HCT116 (cell line): ENCODE measurements at regions not wholly inside any gene's neighbourhood (a gene's known extent, or its start where the extent isn't known, plus 50 kb on each side); places are given as distances from the start of the nearest gene placed in this dataset.

Experiments used
- ATAC-seq: fragments of 200-7000 bp; cut with Tn5 transposase; 2 replicates; pipeline ENCODE4 v1.9.1; 2020; ENCODE audit warnings: mild to moderate bottlenecking, moderate library complexity
- BruUV-seq: library from RNA; stranded (reverse); fragments of 400-500 nt; replicated peaks from 2 replicates; lab custom pipeline; 2021; lab: Mats Ljungman, UMichigan
- CTCF ChIA-PET: fragments of 300-600 bp; sonication (Branson Sonifier 250); formaldehyde crosslinking; loops from one replicate; lab custom pipeline; 2021; ENCODE audit warnings: antibody characterized with exemption; lab: Charles Lee
- POLR2A ChIA-PET: fragments of 300-600, 350-600 bp; sonication (Branson Sonifier 250); formaldehyde crosslinking; loops from one replicate; lab custom pipeline; 2021; ENCODE audit warnings: antibody characterized with exemption; lab: Charles Lee
- RAD21 ChIA-PET, 2 experiments: fragments of 300-600 bp; sonication (Branson Sonifier 250); formaldehyde crosslinking; loops; one replicate each; lab custom pipeline; 2023; ENCODE audit warnings: low total read pairs in 2 of 2; ENCODE audit not compliant: uncharacterized antibody in 2 of 2, unreplicated experiment in 2 of 2, low non-redundant PET in 1 of 2; lab: Charles Lee
- DNase-seq: peaks from one replicate; pipeline ENCODE4 v3.0.0-alpha.2; 2010; ENCODE audit warnings: low read depth, low spot score
- H2AFZ ChIP-seq: fragments of 200-600 bp; shearing (Covaris generic), sonication (generic); 2 replicates; pipeline ENCODE4 v1.6.1; 2017; ENCODE audit warnings: low read depth, mixed run types, mixed read lengths, antibody characterized with exemption, low read length; ENCODE audit not compliant: poor library complexity, severe bottlenecking
- H3K27ac ChIP-seq: 2 replicates; pipeline ENCODE4 v1.5.1; 2012; ENCODE audit warnings: low read depth, low read length
- H3K27me3 ChIP-seq: fragments of 200-600 bp; sonication (generic); 2 replicates; pipeline ENCODE4 v1.6.1; 2016; ENCODE audit warnings: mixed run types, low read length, mixed read lengths; ENCODE audit not compliant: insufficient read depth
- H3K36me3 ChIP-seq, 2 experiments: fragments of 200-500 bp in 1 of 2; fragments of 200-600 bp in 1 of 2; sonication (Bioruptor generic) in 1 of 2; sonication (generic) in 1 of 2; 2 replicates each; pipeline versions ENCODE4 v1.5.1 to v1.6.1; 2014 to 2016; ENCODE audit warnings: low read length in 2 of 2, inconsistent platforms in 1 of 2, mixed read lengths in 1 of 2, mixed run types in 1 of 2; ENCODE audit not compliant: insufficient read depth in 2 of 2, control insufficient read depth in 1 of 2
- H3K4me1 ChIP-seq, 2 experiments: fragments of 200-600 bp in 1 of 2; sonication (generic) in 1 of 2; 2 replicates each; pipeline versions ENCODE4 v1.5.1 to v1.6.1; 2012 to 2017; ENCODE audit warnings: low read length in 2 of 2, inconsistent platforms in 1 of 2, mild to moderate bottlenecking in 1 of 2, mixed read lengths in 1 of 2, mixed run types in 1 of 2, moderate library complexity in 1 of 2; ENCODE audit not compliant: insufficient read depth in 2 of 2, control insufficient read depth in 1 of 2
- H3K4me2 ChIP-seq: fragments of 200-600 bp; sonication (generic); 2 replicates; pipeline ENCODE4 v1.6.1; 2017; ENCODE audit warnings: mixed run types, low read length, mixed read lengths
- H3K4me3 ChIP-seq, 2 experiments: fragments of 200-600 bp in 1 of 2; sonication (generic) in 1 of 2; replicated peaks in 1 of 2; 2 replicates each; pipeline ENCODE4 v1.5.1; 2011 to 2016; ENCODE audit warnings: low read length in 2 of 2, control low read depth in 1 of 2, low read depth in 1 of 2, mild to moderate bottlenecking in 1 of 2, mixed read lengths in 1 of 2, mixed run types in 1 of 2
- H3K79me2 ChIP-seq: fragments of 200-600 bp; sonication (generic); 2 replicates; pipeline ENCODE4 v1.6.1; 2017; ENCODE audit warnings: mild to moderate bottlenecking, mixed run types, low read length, moderate library complexity, mixed read lengths; ENCODE audit not compliant: insufficient read depth
- H3K9ac ChIP-seq: fragments of 200-600 bp; sonication (generic); 2 replicates; pipeline ENCODE4 v1.6.1; 2016; ENCODE audit warnings: low read length, mixed read lengths
- H3K9me2 ChIP-seq: fragments of 200-600 bp; sonication (generic), shearing (Covaris generic); 2 replicates; pipeline ENCODE4 v1.6.1; 2017; ENCODE audit warnings: mixed run types, mild to moderate bottlenecking, moderate library complexity; ENCODE audit not compliant: insufficient read depth
- H3K9me3 ChIP-seq, 2 experiments: fragments of 200-500 bp in 1 of 2; fragments of 200-600 bp in 1 of 2; sonication (Bioruptor generic) in 1 of 2; sonication (generic) in 1 of 2; 2 replicates each; pipeline ENCODE4 v1.6.1; 2014 to 2017; ENCODE audit warnings: low read length in 2 of 2, mixed read lengths in 2 of 2, inconsistent platforms in 1 of 2, low read depth in 1 of 2, mild to moderate bottlenecking in 1 of 2, mixed run types in 1 of 2, moderate library complexity in 1 of 2; ENCODE audit not compliant: control insufficient read depth in 1 of 2, insufficient read depth in 1 of 2
- H4K20me1 ChIP-seq: fragments of 200-600 bp; sonication (generic), shearing (Covaris generic); 2 replicates; pipeline ENCODE4 v1.6.1; 2017; ENCODE audit warnings: mixed run types, mild to moderate bottlenecking, moderate library complexity; ENCODE audit not compliant: insufficient read depth
- EGR1 ChIP-seq: IDR thresholded peaks from 2 replicates; pipeline ENCODE4 v1.6.1; 2012; ENCODE audit warnings: low read depth
- ELF1 ChIP-seq: IDR thresholded peaks from 2 replicates; pipeline ENCODE4 v1.6.1; 2012; ENCODE audit warnings: low read depth, borderline replicate concordance
- EZH2phosphoT487 ChIP-seq: fragments of 200-600 bp; IDR thresholded peaks from 2 replicates; pipeline ENCODE4 v1.6.1; 2018; ENCODE audit warnings: antibody characterized with exemption, borderline replicate concordance
- FOSL1 ChIP-seq: IDR thresholded peaks from 2 replicates; pipeline ENCODE4 v1.6.1; 2012; ENCODE audit warnings: low read depth
- POLR2A ChIP-seq: IDR thresholded peaks from 2 replicates; pipeline ENCODE4 v1.7.0; 2011; ENCODE audit warnings: borderline replicate concordance; ENCODE audit not compliant: insufficient read depth, insufficient read length; ENCODE audit errors: extremely low read depth
- POLR2AphosphoS5 ChIP-seq: IDR thresholded peaks from 2 replicates; pipeline ENCODE4 v1.6.1; 2011; ENCODE audit warnings: mild to moderate bottlenecking, low read depth, low read length, moderate library complexity
- RAD21 ChIP-seq: IDR thresholded peaks from 2 replicates; pipeline ENCODE4 v1.6.1; 2012; ENCODE audit warnings: low read depth, mild to moderate bottlenecking
- SIN3A ChIP-seq: IDR thresholded peaks from 2 replicates; pipeline ENCODE4 v1.6.1; 2012; ENCODE audit warnings: low read depth
- SP1 ChIP-seq: IDR thresholded peaks from 2 replicates; pipeline ENCODE4 v1.6.1; 2012; ENCODE audit warnings: low read depth
- SRF ChIP-seq: IDR thresholded peaks from 2 replicates; pipeline ENCODE4 v1.6.1; 2012; ENCODE audit warnings: low read depth
- YY1 ChIP-seq: IDR thresholded peaks from 2 replicates; pipeline ENCODE4 v1.6.1; 2011; ENCODE audit warnings: low read length, low read depth, moderate library complexity, mild to moderate bottlenecking; ENCODE audit not compliant: insufficient replicate concordance; ENCODE audit errors: extremely low read depth
- ZNF274 ChIP-seq: fragments of 200-500 bp; sonication (Bioruptor generic); IDR thresholded peaks from 2 replicates; pipeline ENCODE4 v1.6.1; 2014; ENCODE audit warnings: mild to moderate bottlenecking, low read depth, low read length, inconsistent platforms
- intact Hi-C: fragments of 100-400 bp; cut with micrococcal nuclease; formaldehyde crosslinking; loops from 2 replicates; pipeline ENCODE4 v1.10.0; 2022
- TF ChIP-seq, protein P1 (sequence below): IDR thresholded peaks from 2 replicates; pipeline ENCODE4 v1.6.1; 2012

DNA sequence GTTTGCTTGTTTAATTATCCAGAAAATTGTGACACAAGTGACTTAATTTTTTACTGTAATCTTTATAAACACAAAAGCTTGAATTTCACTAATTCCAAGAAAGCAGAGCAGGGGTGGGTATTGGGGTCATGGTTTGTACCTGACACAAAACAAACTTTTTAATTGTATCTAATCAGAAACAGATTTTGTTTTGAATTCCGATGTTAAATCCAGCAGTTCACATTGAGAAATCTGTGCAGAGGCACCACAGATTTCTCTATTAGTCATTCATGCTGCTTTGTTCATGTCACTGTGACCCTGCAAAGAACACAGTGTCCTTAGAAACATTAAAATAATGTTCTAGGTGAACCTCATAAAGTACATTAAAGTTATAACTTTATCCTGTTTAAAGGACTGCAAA lies 443.4 kb downstream of the NYAP2 start:
- intact Hi-C loops = no loop called here
- no peak overlapping the region for H3K9ac ChIP-seq
- H2AFZ ChIP-seq = no peak overlapping the region
- no peaks in the 10 kb centered on the region for H3K9me2 ChIP-seq
- no peaks in the 10 kb centered on the region for H3K27me3 ChIP-seq
- H4K20me1 ChIP-seq = no peaks in the 10 kb centered on the region
- H3K4me3 ChIP-seq = no peak overlapping the region
- no peak for ATAC-seq
- H3K4me1 ChIP-seq = no peaks in the 10 kb centered on the region
- POLR2A ChIA-PET = no interaction called here
- no peak for TF ChIP-seq ELF1
- no peak for TF ChIP-seq SP1
- no peaks in the 10 kb centered on the region for H3K36me3 ChIP-seq
- no peak overlapping the region for H3K27ac ChIP-seq
- H3K9me3 ChIP-seq = no peaks in the 10 kb centered on the region
- CTCF ChIA-PET = no interaction called here
- DNase-seq = no peak
- H3K4me2 ChIP-seq = no peak overlapping the region
- BruUV-seq = no TSS peak
- H3K79me2 ChIP-seq = no peaks in the 10 kb centered on the region
- RAD21 ChIA-PET = no interaction called here

DNA sequence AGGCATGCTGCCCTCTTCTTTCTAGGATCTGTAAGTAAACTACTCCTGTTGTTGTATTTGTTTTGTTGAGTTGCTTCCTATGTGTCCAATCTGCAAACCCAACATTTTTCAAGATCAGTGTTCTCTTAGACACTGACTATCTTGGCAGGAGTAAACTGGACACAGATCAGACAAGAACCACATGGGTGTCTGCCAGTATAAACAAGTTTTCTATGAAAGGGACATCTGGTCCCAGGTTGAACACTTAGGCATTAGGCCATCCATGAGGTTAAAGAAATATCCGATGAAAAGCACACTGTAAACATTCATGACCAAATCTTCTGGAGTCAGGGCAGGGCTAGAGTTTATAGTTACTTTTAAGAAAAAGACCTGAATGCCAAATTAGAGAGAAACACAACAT lies 441.8 kb downstream of the NYAP2 start:
- intact Hi-C loops = no loop called here
- POLR2A ChIA-PET = no interaction called here
- H2AFZ ChIP-seq = no peak overlapping the region
- no peak overlapping the region for H3K27ac ChIP-seq
- H3K9me2 ChIP-seq = no peaks in the 10 kb centered on the region
- H3K4me2 ChIP-seq = no peak overlapping the region
- H3K79me2 ChIP-seq = no peaks in the 10 kb centered on the region
- no peaks in the 10 kb centered on the region for H3K27me3 ChIP-seq
- no peaks in the 10 kb centered on the region for H4K20me1 ChIP-seq
- H3K9me3 ChIP-seq = no peaks in the 10 kb centered on the region
- H3K4me3 ChIP-seq = no peak overlapping the region
- no TSS peak for BruUV-seq
- CTCF ChIA-PET = no interaction called here
- DNase-seq (no peak), ATAC-seq (no peak)
- H3K4me1 ChIP-seq = no peaks in the 10 kb centered on the region
- no peaks in the 10 kb centered on the region for H3K36me3 ChIP-seq
- RAD21 ChIA-PET = no interaction called here
- TF ChIP-seq EGR1 (no peak), POLR2AphosphoS5 (no peak), POLR2A (no peak), FOSL1 (no peak)
- H3K9ac ChIP-seq = no peak overlapping the region

DNA sequence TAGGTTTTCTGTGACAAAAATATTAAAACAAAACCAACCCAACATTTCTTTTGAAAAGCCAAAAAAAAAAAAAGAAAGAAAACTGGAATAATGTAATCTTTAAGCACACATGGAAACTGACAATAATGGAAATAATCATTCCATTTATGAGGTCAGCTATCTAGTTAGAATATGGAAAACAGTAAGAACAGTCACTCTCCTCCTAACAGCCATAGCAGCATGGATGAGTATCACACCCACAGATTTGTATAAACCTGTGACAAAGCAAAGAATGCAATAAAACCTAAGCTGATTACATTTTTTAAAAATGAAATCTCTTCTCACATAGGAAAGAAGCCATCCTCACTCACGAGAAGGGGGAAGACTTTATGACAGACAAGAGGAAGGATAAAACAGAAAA lies 437.8 kb downstream of the NYAP2 start:
- POLR2A ChIA-PET = no interaction called here
- Histone ChIP-seq H3K36me3 (no peaks in the 10 kb centered on the region), H3K27me3 (no peaks in the 10 kb centered on the region), H3K4me3 (no peak overlapping the region), H4K20me1 (no peaks in the 10 kb centered on the region), H2AFZ (no peak overlapping the region), H3K9me2 (no peaks in the 10 kb centered on the region), H3K27ac (no peak overlapping the region), H3K9me3 (no peaks in the 10 kb centered on the region), H3K4me2 (no peak overlapping the region), H3K9ac (no peak overlapping the region), H3K4me1 (no peaks in the 10 kb centered on the region), H3K79me2 (no peaks in the 10 kb centered on the region)
- CTCF ChIA-PET = no interaction called here
- no TSS peak for BruUV-seq
- intact Hi-C loops = no loop called here
- RAD21 ChIA-PET = no interaction called here
- ATAC-seq (no peak), DNase-seq (no peak)
- TF ChIP-seq YY1 = no peak
- no peak for TF ChIP-seq FOSL1
- no peak for TF ChIP-seq POLR2A
- TF ChIP-seq EZH2phosphoT487 = no peak
- no peak for TF ChIP-seq ELF1
- TF ChIP-seq ZNF274 = no peak
- TF ChIP-seq SP1 = no peak
- no peak for TF ChIP-seq RAD21
- TF ChIP-seq, protein P1, sequence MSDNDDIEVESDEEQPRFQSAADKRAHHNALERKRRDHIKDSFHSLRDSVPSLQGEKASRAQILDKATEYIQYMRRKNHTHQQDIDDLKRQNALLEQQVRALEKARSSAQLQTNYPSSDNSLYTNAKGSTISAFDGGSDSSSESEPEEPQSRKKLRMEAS = no peak
- TF ChIP-seq SIN3A = no peak
- TF ChIP-seq SRF = no peak
